ENCODE measurements at regions not wholly inside any gene's neighbourhood (a gene's known extent, or its start where the extent isn't known, plus 50 kb on each side); places are given as distances from the start of the nearest gene placed in this dataset.

DNA sequence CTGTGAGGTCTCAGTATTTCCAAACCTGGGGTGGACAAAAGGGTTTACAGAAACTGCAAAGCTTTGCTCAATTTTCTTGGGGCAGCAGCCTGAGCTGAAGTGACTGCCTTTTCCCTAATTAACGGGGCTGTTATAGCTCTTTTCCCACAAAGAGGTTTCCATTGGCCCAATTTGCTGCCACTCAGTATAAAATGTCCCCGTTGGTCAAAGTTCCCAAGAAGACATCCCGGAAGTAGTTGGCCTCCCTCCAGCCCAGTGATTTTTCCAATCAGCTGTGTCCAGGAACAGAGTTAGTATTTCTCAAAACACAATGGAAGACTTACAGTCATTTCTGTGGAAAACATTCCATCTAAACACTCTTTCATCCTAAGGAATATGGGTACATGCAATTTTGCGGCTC lies 643.6 kb downstream of the ACTL7B start:
- Histone ChIP-seq H3K23ac (ENCODE audit: low read depth, low read length) (no peak overlapping the region), H2AK5ac (ENCODE audit: low read depth, low read length) (no peak overlapping the region), H3K9me3 (ENCODE audit: control insufficient read depth, insufficient read depth, low read length) (no peaks in the 10 kb centered on the region), H3K27ac (ENCODE audit: insufficient read depth, low read length) (no peak overlapping the region), H4K5ac (ENCODE audit: low read depth, low read length) (no peak overlapping the region), H3K9me1 (ENCODE audit: insufficient read depth, low read length) (no peaks in the 10 kb centered on the region), H3K4me3 (ENCODE audit: insufficient read depth, low read depth, low read length) (no peak overlapping the region), H4K8ac (ENCODE audit: low read depth in 2 of 2, low read length in 2 of 2) (no peak overlapping the region), H2AK9ac (replicated peaks; ENCODE audit: low read depth, low read length, poor library complexity) (no peak overlapping the region), H3K36me3 (ENCODE audit: control insufficient read depth, insufficient read depth, low read length) (no peaks in the 10 kb centered on the region), H3K4me1 (ENCODE audit: control insufficient read depth, insufficient read depth, low read length) (no peaks in the 10 kb centered on the region), H4K91ac (ENCODE audit: insufficient read depth, low read depth, low read length) (no peak overlapping the region), H2AFZ (replicated peaks; ENCODE audit: low read length, poor library complexity) (no peak overlapping the region), H3K56ac (ENCODE audit: extremely low read depth, insufficient read depth, low read length) (no peak overlapping the region), H3K4me2 (ENCODE audit: low read depth, low read length) (no peak overlapping the region), H2BK20ac (ENCODE audit: low read depth, low read length) (no peak overlapping the region), H3K27me3 (ENCODE audit: control insufficient read depth, insufficient read depth, low read length) (no peaks in the 10 kb centered on the region), H3K4ac (ENCODE audit: low read depth, low read length) (no peak overlapping the region), H2BK5ac (ENCODE audit: low read depth, low read length, poor library complexity, severe bottlenecking) (no peak overlapping the region), H2BK15ac (ENCODE audit: low read depth, low read length) (no peak overlapping the region), H4K20me1 (ENCODE audit: insufficient read depth, low read length) (no peaks in the 10 kb centered on the region), H3K14ac (replicated peaks; ENCODE audit: low read depth, low read length) (no peak overlapping the region), H2BK120ac (ENCODE audit: low read depth, low read length) (no peak overlapping the region), H3K18ac (ENCODE audit: low read depth, low read length) (no peak overlapping the region), H3K79me1 (ENCODE audit: low read depth in 1 of 2, low read length in 2 of 2) (no peaks in the 10 kb centered on the region), H3K9ac (ENCODE audit: low read depth, low read length) (no peak overlapping the region)
- intact Hi-C loops (cut with micrococcal nuclease), result no loop called here
- TF ChIP-seq BHLHE40 (IDR thresholded peaks at IDR 0.05; ENCODE audit: low read depth, low read length), result no peak
- TF ChIP-seq NFE2L2 (IDR thresholded peaks at IDR 0.05; ENCODE audit: low read depth, low read length), result no peak
- TF ChIP-seq FOS (IDR thresholded peaks at IDR 0.05; ENCODE audit: low read depth, low read length), result no peak
- no peak for TF ChIP-seq MXI1 (IDR thresholded peaks at IDR 0.05; ENCODE audit: borderline replicate concordance, low read depth, low read length)
- TF ChIP-seq, protein P1, sequence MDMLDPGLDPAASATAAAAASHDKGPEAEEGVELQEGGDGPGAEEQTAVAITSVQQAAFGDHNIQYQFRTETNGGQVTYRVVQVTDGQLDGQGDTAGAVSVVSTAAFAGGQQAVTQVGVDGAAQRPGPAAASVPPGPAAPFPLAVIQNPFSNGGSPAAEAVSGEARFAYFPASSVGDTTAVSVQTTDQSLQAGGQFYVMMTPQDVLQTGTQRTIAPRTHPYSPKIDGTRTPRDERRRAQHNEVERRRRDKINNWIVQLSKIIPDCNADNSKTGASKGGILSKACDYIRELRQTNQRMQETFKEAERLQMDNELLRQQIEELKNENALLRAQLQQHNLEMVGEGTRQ (IDR thresholded peaks at IDR 0.05; ENCODE audit: low read depth, low read length), result no peak
- TF ChIP-seq, protein P2, sequence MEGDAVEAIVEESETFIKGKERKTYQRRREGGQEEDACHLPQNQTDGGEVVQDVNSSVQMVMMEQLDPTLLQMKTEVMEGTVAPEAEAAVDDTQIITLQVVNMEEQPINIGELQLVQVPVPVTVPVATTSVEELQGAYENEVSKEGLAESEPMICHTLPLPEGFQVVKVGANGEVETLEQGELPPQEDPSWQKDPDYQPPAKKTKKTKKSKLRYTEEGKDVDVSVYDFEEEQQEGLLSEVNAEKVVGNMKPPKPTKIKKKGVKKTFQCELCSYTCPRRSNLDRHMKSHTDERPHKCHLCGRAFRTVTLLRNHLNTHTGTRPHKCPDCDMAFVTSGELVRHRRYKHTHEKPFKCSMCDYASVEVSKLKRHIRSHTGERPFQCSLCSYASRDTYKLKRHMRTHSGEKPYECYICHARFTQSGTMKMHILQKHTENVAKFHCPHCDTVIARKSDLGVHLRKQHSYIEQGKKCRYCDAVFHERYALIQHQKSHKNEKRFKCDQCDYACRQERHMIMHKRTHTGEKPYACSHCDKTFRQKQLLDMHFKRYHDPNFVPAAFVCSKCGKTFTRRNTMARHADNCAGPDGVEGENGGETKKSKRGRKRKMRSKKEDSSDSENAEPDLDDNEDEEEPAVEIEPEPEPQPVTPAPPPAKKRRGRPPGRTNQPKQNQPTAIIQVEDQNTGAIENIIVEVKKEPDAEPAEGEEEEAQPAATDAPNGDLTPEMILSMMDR (conservative IDR thresholded peaks at IDR 0.05; ENCODE audit: low read depth, low read length), result no peak
- TF ChIP-seq RFX5 (IDR thresholded peaks at IDR 0.05; ENCODE audit: low read depth, low read length), result no peak
- TF ChIP-seq ELK1 (IDR thresholded peaks at IDR 0.05; ENCODE audit: borderline replicate concordance, low read depth, low read length), result no peak
- TF ChIP-seq RCOR1 (IDR thresholded peaks at IDR 0.05; ENCODE audit: insufficient replicate concordance, low read length), result no peak
- no peak for TF ChIP-seq POLR2A (IDR thresholded peaks at IDR 0.05; ENCODE audit: low read depth, low read length)
- no peak for TF ChIP-seq MAZ (IDR thresholded peaks at IDR 0.05; ENCODE audit: borderline replicate concordance, low read depth, low read length)
- 71% methylated on average over 1 of the region's 4 CpGs; no CpG with 5 or more reads in 1 of the 2 experiments for WGBS, 2 experiments (ENCODE audit: extremely low coverage in 2 of 2, insufficient read length in 1 of 2)
- ChIA-PET CTCF (interaction anchor here (0.6 kb wide), 1 partner anchor 1632 kb away, joined by 3 read pairs; no protein-coding TSS in a partner anchor), POLR2A (ENCODE audit: unreplicated experiment) (no interaction called here)
- dilution Hi-C loops (cut with HindIII; ENCODE audit: low sequenced_read_pairs, unreplicated experiment), result no loop called here
- ATAC-seq (ENCODE audit: low read depth) (no peak), DNase-seq (no peak)
- BruUV-seq (replicated peaks), result no TSS peak
- in situ Hi-C loops (cut with MboI; ENCODE audit: low sequenced_read_pairs), result no loop called here
